Smooth muscle cell (in vitro differentiated cells): ENCODE measurements at regions not wholly inside any gene's neighbourhood (a gene's known extent, or its start where the extent isn't known, plus 50 kb on each side); places are given as distances from the start of the nearest gene placed in this dataset.
A peak's percentile ranks its signal among the peaks of the same experiment; 100 is the strongest.

Experiments
- DNase-seq: peaks from one replicate; lab custom pipeline; 2025; ENCODE audit not compliant: unreplicated experiment; lab: John Stamatoyannopoulos, UW
- H2AFZ ChIP-seq: fragments of 200-600 bp; sonication (generic); 2 replicates; pipeline ENCODE4 v1.6.0; 2016; ENCODE audit warnings: antibody characterized with exemption, low read depth, mild to moderate bottlenecking
- H3F3A ChIP-seq: fragments of 200-600 bp; sonication (generic); 2 replicates; pipeline ENCODE4 v1.6.0; 2017; ENCODE audit warnings: antibody characterized with exemption, low read depth
- H3K27ac ChIP-seq: fragments of 200-600 bp; sonication (generic); 2 replicates; pipeline ENCODE4 v1.5.1; 2016; ENCODE audit warnings: low read depth, mild to moderate bottlenecking
- H3K27me3 ChIP-seq: fragments of 200-600 bp; sonication (generic); 2 replicates; pipeline ENCODE4 v1.6.1; 2016; ENCODE audit warnings: low read depth, mild to moderate bottlenecking
- H3K36me3 ChIP-seq: fragments of 200-600 bp; sonication (generic); 2 replicates; pipeline ENCODE4 v1.5.1; 2016; ENCODE audit warnings: low read depth
- H3K4me1 ChIP-seq: fragments of 200-600 bp; sonication (generic); 2 replicates; pipeline ENCODE4 v1.5.1; 2016; ENCODE audit warnings: low read depth
- H3K4me2 ChIP-seq: fragments of 200-600 bp; sonication (generic); 2 replicates; pipeline ENCODE4 v1.6.0; 2016; ENCODE audit warnings: mild to moderate bottlenecking
- H3K4me3 ChIP-seq: fragments of 200-600 bp; sonication (generic); 2 replicates; pipeline ENCODE4 v1.5.1; 2016; ENCODE audit warnings: mild to moderate bottlenecking
- H3K79me2 ChIP-seq: fragments of 200-600 bp; sonication (generic); 2 replicates; pipeline ENCODE4 v1.6.0; 2016; ENCODE audit warnings: low read depth, mild to moderate bottlenecking
- H3K9ac ChIP-seq: fragments of 200-600 bp; sonication (generic); 2 replicates; pipeline ENCODE4 v1.6.0; 2016; ENCODE audit warnings: low read depth
- H3K9me3 ChIP-seq: fragments of 200-600 bp; sonication (generic); replicated peaks from 2 replicates; pipeline ENCODE4 v1.5.1; 2016; ENCODE audit warnings: low read depth
- H4K20me1 ChIP-seq: fragments of 200-600 bp; sonication (generic); 2 replicates; pipeline ENCODE4 v1.6.0; 2016; ENCODE audit warnings: low read depth
- WGBS: methylation state at CpG from one replicate; pipeline ENCODE4 v1.1.7; 2016; ENCODE audit warnings: low lambda C conversion rate; 5-methylcytosine and 5-hydroxymethylcytosine counted together
- TF ChIP-seq, protein P1 (sequence below): fragments of 200-600 bp; sonication (generic); IDR thresholded peaks from 2 replicates; pipeline ENCODE4 v1.5.1; 2017; ENCODE audit warnings: borderline replicate concordance, mild to moderate bottlenecking, antibody characterized with exemption; ENCODE audit not compliant: insufficient read depth, poor library complexity, severe bottlenecking

DNA sequence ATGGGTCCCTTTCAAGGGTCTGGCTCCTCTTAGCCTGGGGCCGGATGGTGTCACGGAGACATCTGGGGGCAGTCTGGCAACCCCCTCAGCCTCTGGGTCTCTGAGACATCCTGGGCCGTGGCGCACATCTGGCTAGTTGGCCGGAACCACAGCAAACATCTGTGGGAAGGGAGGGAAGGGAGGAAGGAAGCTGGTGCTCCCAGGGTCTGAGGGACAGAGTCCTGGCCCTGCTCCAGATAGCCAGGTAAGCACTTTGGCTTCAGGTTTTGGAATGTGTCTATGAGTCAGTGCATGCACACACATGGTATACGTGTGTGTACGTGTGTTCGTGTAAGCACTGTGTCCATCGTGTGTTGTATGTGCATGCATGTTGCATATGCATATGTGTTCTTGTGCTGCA is 225.1 kb downstream of the MN1 start:
- Histone ChIP-seq H3K9ac (no peak overlapping the region), H4K20me1 (no peaks in the 10 kb centered on the region), H3K4me1 (peaks cover 5% of the 10 kb centered on the region), H2AFZ (no peak overlapping the region), H3K79me2 (no peaks in the 10 kb centered on the region), H3K27me3 (no peaks in the 10 kb centered on the region), H3K4me2 (no peak overlapping the region), H3F3A (no peaks in the 10 kb centered on the region), H3K36me3 (no peaks in the 10 kb centered on the region), H3K9me3 (no peaks in the 10 kb centered on the region), H3K4me3 (no peak overlapping the region), H3K27ac (no peak overlapping the region)
- WGBS, result 88% methylated on average over 9 of the region's 9 CpGs
- DNase-seq, result no peak
- TF ChIP-seq, protein P1, sequence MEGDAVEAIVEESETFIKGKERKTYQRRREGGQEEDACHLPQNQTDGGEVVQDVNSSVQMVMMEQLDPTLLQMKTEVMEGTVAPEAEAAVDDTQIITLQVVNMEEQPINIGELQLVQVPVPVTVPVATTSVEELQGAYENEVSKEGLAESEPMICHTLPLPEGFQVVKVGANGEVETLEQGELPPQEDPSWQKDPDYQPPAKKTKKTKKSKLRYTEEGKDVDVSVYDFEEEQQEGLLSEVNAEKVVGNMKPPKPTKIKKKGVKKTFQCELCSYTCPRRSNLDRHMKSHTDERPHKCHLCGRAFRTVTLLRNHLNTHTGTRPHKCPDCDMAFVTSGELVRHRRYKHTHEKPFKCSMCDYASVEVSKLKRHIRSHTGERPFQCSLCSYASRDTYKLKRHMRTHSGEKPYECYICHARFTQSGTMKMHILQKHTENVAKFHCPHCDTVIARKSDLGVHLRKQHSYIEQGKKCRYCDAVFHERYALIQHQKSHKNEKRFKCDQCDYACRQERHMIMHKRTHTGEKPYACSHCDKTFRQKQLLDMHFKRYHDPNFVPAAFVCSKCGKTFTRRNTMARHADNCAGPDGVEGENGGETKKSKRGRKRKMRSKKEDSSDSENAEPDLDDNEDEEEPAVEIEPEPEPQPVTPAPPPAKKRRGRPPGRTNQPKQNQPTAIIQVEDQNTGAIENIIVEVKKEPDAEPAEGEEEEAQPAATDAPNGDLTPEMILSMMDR, result no peak

- WGBS, result 47% methylated on average over 20 of the region's 20 CpGs
- DNase-seq, result no peak
- peak overlapping the region; percentile 32 for H3K4me2 ChIP-seq
- H3K36me3 ChIP-seq, result no peaks in the 10 kb centered on the region
- no peak overlapping the region for H3K9ac ChIP-seq
- peaks cover 5% of the 10 kb centered on the region for H3K4me1 ChIP-seq
- H3F3A ChIP-seq, result no peaks in the 10 kb centered on the region
- H3K27me3 ChIP-seq, result no peaks in the 10 kb centered on the region
- no peaks in the 10 kb centered on the region for H3K79me2 ChIP-seq
- H4K20me1 ChIP-seq, result no peaks in the 10 kb centered on the region
- H3K27ac ChIP-seq, result no peak overlapping the region
- no peaks in the 10 kb centered on the region for H3K9me3 ChIP-seq
- TF ChIP-seq, protein P1, result no peak
- peak overlapping the region; percentile 72 for H2AFZ ChIP-seq
- H3K4me3 ChIP-seq, result no peak overlapping the region
These were observed 224.6 kb downstream of the MN1 start for GRCh38 chr22:27576815-27577573.

DNA sequence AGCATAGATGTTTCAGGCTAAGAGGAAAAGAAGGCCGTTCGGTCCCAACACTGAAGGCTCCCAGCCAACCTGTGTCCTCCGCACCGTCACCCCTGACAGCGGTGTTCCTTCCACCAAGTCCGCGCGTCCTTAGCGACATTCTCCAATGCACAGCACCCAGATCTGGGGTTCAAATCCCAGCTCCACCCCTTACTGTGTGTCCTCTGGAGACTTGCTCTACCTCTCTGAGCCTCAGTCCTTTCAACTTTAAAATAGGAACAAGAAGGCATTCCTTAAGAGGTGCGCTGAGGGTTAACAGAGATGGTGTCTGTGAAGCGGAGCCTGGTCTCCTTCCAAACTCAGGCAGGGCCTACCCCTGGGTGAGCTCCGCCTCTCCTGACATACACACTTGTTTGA is 224.0 kb downstream of the MN1 start:
- Histone ChIP-seq H2AFZ (peak overlapping the region; percentile 72), H3F3A (no peaks in the 10 kb centered on the region), H3K4me2 (peak overlapping the region; percentile 32), H3K4me3 (no peak overlapping the region), H3K36me3 (no peaks in the 10 kb centered on the region), H4K20me1 (no peaks in the 10 kb centered on the region), H3K27me3 (no peaks in the 10 kb centered on the region), H3K4me1 (peaks cover 5% of the 10 kb centered on the region), H3K9ac (no peak overlapping the region), H3K27ac (no peak overlapping the region), H3K79me2 (no peaks in the 10 kb centered on the region), H3K9me3 (no peaks in the 10 kb centered on the region)
- WGBS, result 97% methylated on average over 12 of the region's 12 CpGs
- DNase-seq, result no peak
- TF ChIP-seq, protein P1, result no peak

DNA sequence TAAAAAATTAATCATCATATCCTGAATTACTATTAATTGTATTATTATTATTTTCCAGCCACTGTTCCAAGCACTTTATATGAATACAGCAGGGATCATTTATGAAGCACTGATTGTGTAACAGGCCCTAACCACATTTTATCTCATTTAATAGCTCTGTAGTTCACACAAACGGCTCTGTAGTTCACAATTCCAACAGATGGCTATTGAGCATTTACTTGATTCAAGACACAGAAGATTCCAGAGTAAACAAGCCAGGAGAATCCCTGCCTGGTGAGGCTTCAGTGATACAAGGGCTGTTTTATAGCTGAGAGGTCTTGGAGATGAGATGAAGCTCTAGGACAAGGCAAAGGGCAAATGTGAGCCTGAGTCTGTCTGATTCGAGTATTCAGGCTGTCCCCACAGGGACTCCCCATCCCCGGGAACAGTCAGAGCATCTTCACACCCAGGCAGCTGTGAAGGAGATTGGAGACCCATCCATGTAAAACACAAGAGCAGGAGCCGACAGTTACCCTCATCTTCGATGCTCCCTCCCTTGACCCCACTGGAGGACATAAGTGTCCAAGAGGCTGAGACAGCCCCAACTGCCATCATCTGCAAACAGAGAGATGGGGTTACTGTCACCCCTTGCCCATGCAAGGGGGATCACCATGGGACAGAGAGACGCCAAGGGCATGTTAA is 222.5 kb downstream of the MN1 start:
- Histone ChIP-seq H3K27ac (no peak overlapping the region), H2AFZ (no peak overlapping the region), H3K79me2 (no peaks in the 10 kb centered on the region), H3K9ac (no peak overlapping the region), H3F3A (no peaks in the 10 kb centered on the region), H3K4me1 (no peaks in the 10 kb centered on the region), H3K27me3 (no peaks in the 10 kb centered on the region), H4K20me1 (no peaks in the 10 kb centered on the region), H3K9me3 (no peaks in the 10 kb centered on the region), H3K4me2 (no peak overlapping the region), H3K36me3 (no peaks in the 10 kb centered on the region), H3K4me3 (no peak overlapping the region)
- TF ChIP-seq, protein P1, result no peak
- 75% methylated on average over 6 of the region's 6 CpGs for WGBS
- DNase-seq, result no peak
